A673 (cell line): ENCODE measurements at regions not wholly inside any gene's neighbourhood (a gene's known extent, or its start where the extent isn't known, plus 50 kb on each side); places are given as distances from the start of the nearest gene placed in this dataset.

ENCODE experiments used
- CTCF ChIP-seq: fragments of 300-800, 200-600 bp; sonication (generic); conservative IDR thresholded peaks from 2 replicates; pipeline ENCODE4 v1.5.1; 2017; ENCODE audit warnings: low read depth, mild to moderate bottlenecking, antibody characterized with exemption, low read length, moderate library complexity, mixed read lengths
- EZH2 ChIP-seq: fragments of 200-600 bp; sonication (generic); IDR thresholded peaks from 2 replicates; pipeline ENCODE4 v1.6.1; 2017; ENCODE audit warnings: borderline replicate concordance, low read depth, mild to moderate bottlenecking, mixed read lengths, antibody characterized with exemption, low read length; ENCODE audit not compliant: poor library complexity, severe bottlenecking

- no peak for TF ChIP-seq CTCF
- TF ChIP-seq EZH2 = no peak
Observed at GRCh38 chr7:33674804-33675411, 230.4 kb upstream of the BMPER start.
